HAP-1 (cell line): ENCODE measurements at regions not wholly inside any gene's neighbourhood (a gene's known extent, or its start where the extent isn't known, plus 50 kb on each side); places are given as distances from the start of the nearest gene placed in this dataset.
"Not testable (repeated sequence)": the region's sequence is repeated elsewhere in the genome, so short reads cannot be mapped to it uniquely, and the experiment has no call there.

ENCODE experiments used
- DNase-seq, 2 experiments: peaks; one replicate each; pipeline ENCODE4 v3.0.0-alpha.2; 2016 to 2020; ENCODE audit warnings: low spot score in 2 of 2
- H3K27me3 ChIP-seq: fragments of 250-450 bp; sonication (Bioruptor Pico); 2 replicates; pipeline ENCODE4 v1.5.1; 2020; ENCODE audit warnings: low read depth, mild to moderate bottlenecking, moderate library complexity
- H3K36me3 ChIP-seq: fragments of 250-450 bp; sonication (Bioruptor Pico); replicated peaks from 2 replicates; pipeline ENCODE4 v1.5.1; 2020; ENCODE audit warnings: mild to moderate bottlenecking
- H3K4me1 ChIP-seq: fragments of 250-450 bp; sonication (Bioruptor Pico); 2 replicates; pipeline ENCODE4 v1.5.1; 2020; ENCODE audit warnings: mild to moderate bottlenecking
- H3K4me3 ChIP-seq: fragments of 250-450 bp; sonication (Bioruptor Pico); 2 replicates; pipeline ENCODE4 v1.5.1; 2020; ENCODE audit warnings: mild to moderate bottlenecking, moderate library complexity
- H3K9me3 ChIP-seq: fragments of 250-450 bp; sonication (Bioruptor Pico); 2 replicates; pipeline ENCODE4 v1.5.1; 2020; ENCODE audit warnings: mild to moderate bottlenecking, moderate library complexity
- in situ Hi-C: fragments of 300-500 bp; cut with MboI; formaldehyde crosslinking; loops from 3 replicates; pipeline ENCODE4 v1.14.3; 2020; ENCODE audit warnings: low sequenced_read_pairs, inconsistent platforms, mixed read lengths

GRCh38 chr10:91096274-91096673 lies 124.2 kb upstream of the PCGF5 start:
- in situ Hi-C loops: no loop called here
- Histone ChIP-seq H3K4me3 (no peak overlapping the region), H3K27me3 (no peaks in the 10 kb centered on the region), H3K9me3 (peaks cover 10% of the 10 kb centered on the region), H3K36me3 (no peaks in the 10 kb centered on the region), H3K4me1 (no peaks in the 10 kb centered on the region; the same call in 1 of the 2 replicates)
- no peak for DNase-seq

DNA sequence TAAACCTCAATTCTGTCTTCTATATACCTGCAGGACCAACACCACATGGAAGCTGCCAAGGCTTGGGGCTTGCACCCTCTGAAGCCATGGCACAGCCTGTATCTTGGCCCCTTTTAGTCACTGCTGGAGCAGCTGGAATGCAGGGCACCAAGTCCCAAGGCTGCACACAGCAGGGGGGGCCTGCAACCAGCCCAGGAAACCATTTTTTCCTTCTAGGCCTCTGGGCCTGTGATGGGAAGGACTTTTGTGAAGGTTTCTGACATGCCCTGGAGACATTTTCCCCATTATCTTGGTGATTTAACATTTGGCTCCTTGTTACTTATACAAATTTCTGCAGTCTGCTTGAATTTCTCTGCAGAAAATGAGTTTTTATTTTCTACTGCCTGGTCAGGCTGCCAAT lies 123.2 kb upstream of the PCGF5 start:
- Histone ChIP-seq H3K27me3 (no peaks in the 10 kb centered on the region), H3K36me3 (no peaks in the 10 kb centered on the region), H3K9me3 (peaks cover 10% of the 10 kb centered on the region), H3K4me1 (no peaks in the 10 kb centered on the region), H3K4me3 (no peak overlapping the region)
- no peak for DNase-seq
- in situ Hi-C loops: no loop called here

- H3K9me3 ChIP-seq: peaks cover 10% of the 10 kb centered on the region
- H3K4me3 ChIP-seq, H3K4me1 ChIP-seq, H3K36me3 ChIP-seq, DNase-seq, H3K27me3 ChIP-seq, in situ Hi-C loops: not testable (repeated sequence)
Measured at GRCh38 chr10:91098021-91098420, 122.4 kb upstream of the PCGF5 start.

DNA sequence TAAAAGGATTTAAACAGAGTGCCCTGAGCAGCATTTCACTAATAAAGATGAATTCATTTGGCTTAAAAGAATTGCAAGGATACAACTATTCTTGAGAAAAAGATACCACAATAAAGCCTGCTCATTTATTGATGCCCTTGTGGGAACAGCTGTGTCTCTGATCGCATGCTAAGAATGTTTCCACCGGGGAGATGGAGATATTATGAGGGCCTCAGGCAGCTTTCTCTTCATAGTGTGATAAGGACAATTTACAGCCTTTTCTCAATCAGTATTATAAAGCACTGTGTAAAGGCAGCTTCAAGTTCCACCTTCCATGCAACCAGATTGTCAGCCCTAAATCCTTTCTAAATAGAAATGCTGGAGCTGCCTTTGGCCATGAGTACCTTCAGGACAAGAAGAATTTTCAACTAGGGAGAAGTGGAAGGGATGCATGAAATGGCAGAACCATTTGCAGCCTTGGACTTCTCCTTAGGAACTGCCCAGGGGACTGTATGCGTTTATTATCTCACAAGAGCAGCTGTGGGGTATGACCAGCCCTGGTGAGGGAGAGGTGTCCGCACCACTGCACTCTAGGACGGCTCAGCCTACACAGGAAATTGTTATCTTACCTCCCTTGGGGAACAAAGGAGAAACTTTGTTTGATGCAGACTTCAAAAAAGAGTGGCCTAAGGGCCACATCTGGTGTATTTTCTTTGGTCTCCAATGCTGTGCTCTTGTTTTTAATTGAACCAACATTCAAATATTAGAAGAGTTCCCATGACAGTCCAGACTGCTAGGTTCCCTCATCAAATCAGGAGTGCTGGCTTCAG lies 116.9 kb upstream of the PCGF5 start:
- Histone ChIP-seq H3K27me3 (no peaks in the 10 kb centered on the region), H3K9me3 (peaks cover 6% of the 10 kb centered on the region; the same call in 1 of the 2 replicates), H3K4me3 (no peak overlapping the region), H3K4me1 (no peaks in the 10 kb centered on the region), H3K36me3 (no peaks in the 10 kb centered on the region)
- in situ Hi-C loops: no loop called here
- no peak for DNase-seq

DNA sequence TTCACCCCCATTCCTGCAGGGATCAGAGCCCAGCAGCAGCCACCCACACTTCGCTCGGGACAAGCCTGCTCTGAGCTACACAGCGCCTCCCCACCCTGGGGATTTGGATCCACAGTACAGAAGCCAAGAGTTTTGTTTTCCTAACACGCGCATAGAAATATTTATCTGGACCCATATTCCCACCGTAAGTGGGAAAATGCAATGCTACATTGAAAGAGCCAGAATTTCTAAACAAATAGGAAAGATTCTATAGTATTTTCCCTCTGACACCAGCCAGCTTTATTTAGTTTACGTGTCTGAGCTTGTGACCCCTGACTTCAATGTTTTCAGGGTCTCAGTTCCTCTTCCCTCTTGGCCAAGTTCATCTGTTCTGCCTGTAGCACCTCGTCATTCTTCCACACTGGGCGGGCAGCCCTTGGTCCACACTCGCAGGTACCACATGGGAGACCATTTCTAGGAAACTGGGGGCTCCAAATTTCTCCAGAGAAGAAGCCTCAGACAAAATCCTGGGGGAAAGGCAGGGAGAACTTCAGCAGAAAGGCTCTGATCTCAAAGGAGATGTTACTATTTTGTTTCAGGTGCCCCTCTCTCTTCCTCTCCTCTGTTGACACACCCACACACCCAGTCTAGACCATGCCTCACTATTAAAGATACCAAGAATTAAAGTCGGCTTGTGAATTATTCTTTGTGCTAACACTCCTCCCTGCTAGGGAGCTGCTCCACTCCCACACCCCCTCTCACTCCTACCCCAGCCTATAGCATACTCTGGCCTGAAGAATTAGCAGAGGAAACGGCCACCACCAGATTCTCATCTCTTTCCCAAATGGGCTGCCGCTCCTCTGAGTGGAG lies 116.0 kb upstream of the PCGF5 start:
- Histone ChIP-seq H3K9me3 (peaks cover 4% of the 10 kb centered on the region; the same call in 1 of the 2 replicates), H3K27me3 (no peaks in the 10 kb centered on the region), H3K4me3 (no peak overlapping the region), H3K36me3 (no peaks in the 10 kb centered on the region), H3K4me1 (no peaks in the 10 kb centered on the region)
- in situ Hi-C loops: no loop called here
- DNase-seq: no peak

DNA sequence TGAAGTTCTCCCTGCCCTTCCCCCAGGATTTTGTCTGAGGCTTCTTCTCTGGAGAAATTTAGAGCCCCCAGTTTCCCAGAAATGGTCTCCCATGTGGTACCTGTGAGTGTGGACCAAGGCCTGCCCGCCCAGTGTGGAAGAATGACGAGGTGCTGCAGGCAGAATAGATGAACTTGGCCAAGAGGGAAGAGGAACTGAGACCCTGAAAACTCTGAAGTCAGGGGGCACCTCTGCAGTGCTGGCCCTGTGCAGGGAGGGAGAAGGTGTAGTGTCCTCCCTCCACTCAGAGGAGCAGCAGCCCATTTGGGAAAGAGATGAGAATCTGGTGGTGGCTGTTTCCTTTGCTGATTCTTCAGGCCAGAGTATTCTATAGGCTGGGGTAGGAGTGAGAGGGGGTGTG lies 115.2 kb upstream of the PCGF5 start:
- Histone ChIP-seq H3K9me3 (peaks cover 4% of the 10 kb centered on the region; the same call in 1 of the 2 replicates), H3K4me1 (no peaks in the 10 kb centered on the region), H3K4me3 (no peak overlapping the region), H3K36me3 (no peaks in the 10 kb centered on the region), H3K27me3 (no peaks in the 10 kb centered on the region)
- in situ Hi-C loops: no loop called here
- no peak for DNase-seq

GRCh38 chr10:91108820-91109219 lies 111.6 kb upstream of the PCGF5 start:
- Histone ChIP-seq H3K36me3 (no peaks in the 10 kb centered on the region), H3K4me3 (no peak overlapping the region), H3K9me3 (peaks cover 4% of the 10 kb centered on the region; the same call in 1 of the 2 replicates), H3K4me1 (no peaks in the 10 kb centered on the region), H3K27me3 (no peaks in the 10 kb centered on the region)
- DNase-seq: no peak
- in situ Hi-C loops: no loop called here

DNA sequence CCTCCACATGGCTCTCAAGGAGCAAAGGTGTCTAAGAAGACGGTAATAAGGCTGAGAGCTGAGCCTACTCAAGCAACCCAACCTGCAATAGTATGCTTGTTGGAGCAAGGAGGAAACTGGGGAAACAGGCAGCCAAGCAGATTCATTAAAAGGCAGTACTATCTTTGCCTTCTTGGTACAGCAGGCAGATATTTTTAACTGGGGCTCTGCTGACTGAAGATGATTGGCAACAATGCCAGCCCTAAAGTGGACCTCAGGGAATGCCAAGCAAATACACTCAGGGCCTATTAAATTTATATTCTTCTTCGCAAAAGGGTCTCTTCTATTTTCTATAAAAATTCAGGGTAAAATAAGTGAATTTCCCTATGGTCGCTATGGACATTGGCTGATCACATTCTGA lies 109.4 kb upstream of the PCGF5 start:
- Histone ChIP-seq H3K9me3 (peaks cover 4% of the 10 kb centered on the region; the same call in 1 of the 2 replicates), H3K4me1 (no peaks in the 10 kb centered on the region), H3K27me3 (no peaks in the 10 kb centered on the region), H3K4me3 (no peak overlapping the region), H3K36me3 (no peaks in the 10 kb centered on the region)
- no peak for DNase-seq
- in situ Hi-C loops: no loop called here

GRCh38 chr10:91115618-91116390 lies 104.7 kb upstream of the PCGF5 start:
- H3K4me3 ChIP-seq: no peak overlapping the region
- H3K4me1 ChIP-seq: peaks cover 20% of the 10 kb centered on the region
- DNase-seq: no peak
- H3K27me3 ChIP-seq: no peaks in the 10 kb centered on the region
- H3K36me3 ChIP-seq: no peaks in the 10 kb centered on the region
- H3K9me3 ChIP-seq: no peaks in the 10 kb centered on the region
- in situ Hi-C loops: no loop called here

DNA sequence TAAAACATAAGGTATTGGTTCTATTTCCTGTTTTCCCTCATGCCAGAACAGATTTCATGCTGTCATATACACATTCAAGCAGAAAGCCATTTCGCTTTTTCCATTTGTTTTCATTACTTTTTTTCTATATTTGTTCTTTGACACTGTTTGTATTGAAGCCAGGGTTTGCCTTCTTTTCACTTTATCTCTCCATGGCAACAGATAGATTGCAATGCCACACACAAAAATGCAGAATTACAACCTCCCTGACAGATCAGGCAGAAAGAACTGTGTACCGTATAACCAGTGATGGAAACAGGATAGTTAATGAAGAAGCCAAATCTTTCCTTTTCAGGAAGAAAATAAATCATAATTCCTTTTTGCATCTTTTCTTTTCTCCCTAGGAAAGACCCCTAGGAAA lies 103.0 kb upstream of the PCGF5 start:
- no peak overlapping the region for H3K4me3 ChIP-seq
- H3K9me3 ChIP-seq: no peaks in the 10 kb centered on the region
- H3K4me1 ChIP-seq: peaks cover 20% of the 10 kb centered on the region
- no peak for DNase-seq
- in situ Hi-C loops: no loop called here
- H3K27me3 ChIP-seq: no peaks in the 10 kb centered on the region
- H3K36me3 ChIP-seq: no peaks in the 10 kb centered on the region

GRCh38 chr10:91120348-91120747 lies 100.1 kb upstream of the PCGF5 start:
- DNase-seq: no peak
- H3K9me3 ChIP-seq: no peaks in the 10 kb centered on the region
- in situ Hi-C loops: no loop called here
- H3K4me1 ChIP-seq: peaks cover 32% of the 10 kb centered on the region
- no peaks in the 10 kb centered on the region for H3K36me3 ChIP-seq
- H3K4me3 ChIP-seq: no peak overlapping the region
- H3K27me3 ChIP-seq: no peaks in the 10 kb centered on the region

- no peaks in the 10 kb centered on the region for H3K9me3 ChIP-seq
- in situ Hi-C loops: no loop called here
- H3K36me3 ChIP-seq: no peaks in the 10 kb centered on the region
- H3K27me3 ChIP-seq: no peaks in the 10 kb centered on the region
- H3K4me1 ChIP-seq: peaks cover 32% of the 10 kb centered on the region
- H3K4me3 ChIP-seq: no peak overlapping the region
- peak; percentile 50 to 90 for DNase-seq
Measured at GRCh38 chr10:91123261-91123660, 97.2 kb upstream of the PCGF5 start.

- Histone ChIP-seq H3K9me3 (no peaks in the 10 kb centered on the region), H3K4me1 (peaks cover 27% of the 10 kb centered on the region), H3K4me3 (no peak overlapping the region), H3K27me3 (no peaks in the 10 kb centered on the region), H3K36me3 (no peaks in the 10 kb centered on the region)
- in situ Hi-C loops: no loop called here
- no peak for DNase-seq
Measured at GRCh38 chr10:91124016-91124415, 96.4 kb upstream of the PCGF5 start.
